ENCODE measurements at regions not wholly inside any gene's neighbourhood (a gene's known extent, or its start where the extent isn't known, plus 50 kb on each side); places are given as distances from the start of the nearest gene placed in this dataset.
"Not testable (repeated sequence)": the region's sequence is repeated elsewhere in the genome, so short reads cannot be mapped to it uniquely, and the experiment has no call there.

- no peak for DNase-seq
Measured at GRCh38 chr15:23983500-23984259, 296.6 kb upstream of the NDN start.

- no peak for DNase-seq
Measured at GRCh38 chr15:23994273-23994672, 307.2 kb upstream of the NDN start.

- DNase-seq: no peak
Measured at GRCh38 chr15:23998056-23998455, 311.0 kb upstream of the NDN start.

- no peak for DNase-seq
Measured at GRCh38 chr15:24008476-24008875, 321.4 kb upstream of the NDN start.

GRCh38 chr15:24017470-24017869 is 330.4 kb upstream of the NDN start:
- no peak for DNase-seq

GRCh38 chr15:24039683-24040082 is 352.6 kb upstream of the NDN start:
- no peak for DNase-seq

GRCh38 chr15:24054547-24055245 is 367.6 kb upstream of the NDN start:
- DNase-seq: no peak

GRCh38 chr15:24067733-24068501 is 380.8 kb upstream of the NDN start:
- DNase-seq: no peak

- no peak for DNase-seq
Measured at GRCh38 chr15:24075420-24076089, 388.4 kb upstream of the NDN start.

- DNase-seq: no peak
Measured at GRCh38 chr15:24076090-24076784, 389.1 kb upstream of the NDN start.

- no peak for DNase-seq
Measured at GRCh38 chr15:24078310-24079029, 391.4 kb upstream of the NDN start.

- DNase-seq: not testable (repeated sequence)
Measured at GRCh38 chr15:24088941-24089340, 401.8 kb upstream of the NDN start.

GRCh38 chr15:24101503-24101902 is 414.4 kb upstream of the NDN start:
- DNase-seq: not testable (repeated sequence)

GRCh38 chr15:24107524-24107923 is 420.4 kb upstream of the NDN start:
- DNase-seq: not testable (repeated sequence)

GRCh38 chr15:24107948-24108347 is 420.8 kb upstream of the NDN start:
- DNase-seq: not testable (repeated sequence)

GRCh38 chr15:24108349-24108748 is 421.2 kb upstream of the NDN start:
- DNase-seq: not testable (repeated sequence)

GRCh38 chr15:24139622-24140021 is 452.5 kb upstream of the NDN start:
- DNase-seq: not testable (repeated sequence)

GRCh38 chr15:24145070-24145469 is 458.0 kb upstream of the NDN start:
- not testable (repeated sequence) for DNase-seq

GRCh38 chr15:24146251-24146650 is 459.1 kb upstream of the NDN start:
- DNase-seq: no peak

- no peak for DNase-seq
Measured at GRCh38 chr15:24150542-24150941, 463.4 kb upstream of the NDN start.

- DNase-seq: not testable (repeated sequence)
Measured at GRCh38 chr15:24158306-24158705, 471.2 kb upstream of the NDN start.

- not testable (repeated sequence) for DNase-seq
Measured at GRCh38 chr15:24165512-24165911, 478.4 kb upstream of the NDN start.
